HG03066 (cell line): ENCODE measurements at regions not wholly inside any gene's neighbourhood (a gene's known extent, or its start where the extent isn't known, plus 50 kb on each side); places are given as distances from the start of the nearest gene placed in this dataset.

Experiments
- ATAC-seq: cut with Tn5 transposase; IDR thresholded peaks from one replicate; pipeline ENCODE4 v1.9.1; 2021; ENCODE audit warnings: low read depth; ENCODE audit not compliant: unreplicated experiment

GRCh38 chr1:88376421-88376820 lies 307.7 kb upstream of the PKN2 start:
- ATAC-seq = no peak

GRCh38 chr1:88378560-88378959 lies 305.5 kb upstream of the PKN2 start:
- no peak for ATAC-seq

GRCh38 chr1:88394958-88395357 lies 289.1 kb upstream of the PKN2 start:
- no peak for ATAC-seq

- no peak for ATAC-seq
Measured at GRCh38 chr1:88398338-88398737, 285.7 kb upstream of the PKN2 start.

- peak; percentile 70 for ATAC-seq
Measured at GRCh38 chr1:88399690-88400089, 284.4 kb upstream of the PKN2 start.

GRCh38 chr1:88401313-88401712 lies 282.8 kb upstream of the PKN2 start:
- ATAC-seq = peak; percentile 81

- no peak for ATAC-seq
Measured at GRCh38 chr1:88404582-88404981, 279.5 kb upstream of the PKN2 start.

- ATAC-seq = no peak
Measured at GRCh38 chr1:88407248-88407647, 276.8 kb upstream of the PKN2 start.

GRCh38 chr1:88421997-88422396 lies 262.1 kb upstream of the PKN2 start:
- no peak for ATAC-seq

GRCh38 chr1:88433556-88433955 lies 250.5 kb upstream of the PKN2 start:
- no peak for ATAC-seq

- no peak for ATAC-seq
Measured at GRCh38 chr1:88434836-88435235, 249.2 kb upstream of the PKN2 start.

GRCh38 chr1:88441022-88441421 lies 243.1 kb upstream of the PKN2 start:
- ATAC-seq = no peak

- ATAC-seq = no peak
Measured at GRCh38 chr1:88451856-88452255, 232.2 kb upstream of the PKN2 start.

- no peak for ATAC-seq
Measured at GRCh38 chr1:88453295-88453694, 230.8 kb upstream of the PKN2 start.

- no peak for ATAC-seq
Measured at GRCh38 chr1:88454781-88455180, 229.3 kb upstream of the PKN2 start.

- ATAC-seq = no peak
Measured at GRCh38 chr1:88455621-88456256, 228.3 kb upstream of the PKN2 start.

- no peak for ATAC-seq
Measured at GRCh38 chr1:88457197-88457596, 226.9 kb upstream of the PKN2 start.

GRCh38 chr1:88461007-88461406 lies 223.1 kb upstream of the PKN2 start:
- ATAC-seq = no peak

GRCh38 chr1:88462096-88462487 lies 222.0 kb upstream of the PKN2 start:
- no peak for ATAC-seq

GRCh38 chr1:88462488-88463261 lies 221.4 kb upstream of the PKN2 start:
- no peak for ATAC-seq

GRCh38 chr1:88463401-88463985 lies 220.6 kb upstream of the PKN2 start:
- ATAC-seq = no peak

GRCh38 chr1:88466011-88466410 lies 218.1 kb upstream of the PKN2 start:
- no peak for ATAC-seq
